ENCODE measurements at regions not wholly inside any gene's neighbourhood (a gene's known extent, or its start where the extent isn't known, plus 50 kb on each side); places are given as distances from the start of the nearest gene placed in this dataset.

DNA sequence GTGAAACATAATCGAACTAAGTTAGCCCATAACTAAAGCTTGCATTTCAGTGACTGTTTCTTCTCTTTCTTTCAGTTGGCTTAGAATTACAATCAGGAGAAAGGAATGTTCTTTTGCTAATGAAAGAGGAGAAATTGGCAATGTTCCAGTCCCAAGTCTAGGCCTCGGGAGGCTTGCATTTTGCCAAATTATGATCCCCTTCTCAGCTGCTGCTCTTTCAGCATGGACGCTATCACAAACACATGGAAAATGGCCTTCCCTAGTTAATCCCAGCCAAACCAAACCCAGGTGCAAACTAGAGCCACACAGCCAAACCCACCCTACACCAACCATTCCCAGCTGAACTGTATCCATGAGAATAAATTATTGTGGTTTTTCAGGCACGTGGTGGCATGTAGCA is 605.2 kb upstream of the LRRTM4 start:
- no peak overlapping the region for H3K27ac Mint-ChIP-seq (ENCODE audit: unreplicated experiment)

DNA sequence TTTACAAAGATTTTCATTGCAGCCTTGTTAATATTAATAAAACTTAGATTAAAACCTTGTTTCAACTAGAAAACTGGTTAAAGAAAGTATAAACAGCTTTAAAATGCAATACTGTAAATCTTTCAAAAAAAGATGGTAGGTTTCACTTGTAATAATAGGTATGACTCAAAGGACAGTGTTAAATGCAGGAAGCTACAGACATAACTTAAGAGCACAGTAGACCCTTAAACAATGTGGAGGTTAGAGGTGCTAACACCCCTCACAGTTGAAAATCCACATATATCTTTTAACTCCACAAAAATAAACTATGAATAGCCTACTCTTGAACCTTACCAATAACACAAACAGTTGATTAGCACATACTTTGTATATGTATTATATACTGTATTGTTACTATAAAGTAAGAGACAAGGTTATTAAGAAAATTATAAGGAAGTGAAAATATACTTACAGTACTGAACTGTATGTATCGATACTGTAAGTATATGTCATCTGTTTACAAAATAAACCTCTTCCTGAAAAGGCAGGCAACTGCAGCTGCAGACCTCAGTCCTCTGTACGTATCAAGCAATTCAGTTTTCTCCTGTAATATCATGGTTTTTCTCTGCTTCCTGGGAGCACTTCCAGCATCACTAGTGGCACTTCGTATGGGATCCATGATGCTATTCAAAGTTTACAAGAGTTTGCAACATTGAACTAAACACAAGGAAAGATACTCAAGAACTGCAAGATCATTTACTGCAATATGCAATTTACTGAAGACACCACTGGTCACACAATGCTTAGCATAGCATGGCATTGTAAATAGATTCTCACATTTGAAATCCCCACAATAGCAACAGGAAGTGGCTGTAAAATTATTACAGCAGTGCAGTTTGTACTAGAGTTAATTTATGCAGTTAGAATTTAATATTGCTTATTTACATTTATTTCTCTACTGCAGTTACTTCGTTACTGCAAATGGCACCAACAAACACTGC is 610.5 kb upstream of the LRRTM4 start:
- H3K27me3 Mint-ChIP-seq (ENCODE audit: unreplicated experiment) = no peaks in the 10 kb centered on the region
- no peaks in the 10 kb centered on the region for H3K9me3 Mint-ChIP-seq (ENCODE audit: unreplicated experiment)
- no peaks in the 10 kb centered on the region for H3K36me3 Mint-ChIP-seq (ENCODE audit: unreplicated experiment)
- H3K27ac Mint-ChIP-seq (ENCODE audit: unreplicated experiment) = no peak overlapping the region
- DNase-seq (ENCODE audit: extremely low spot score, unreplicated experiment) = no peak
- TF ChIP-seq, protein P1, sequence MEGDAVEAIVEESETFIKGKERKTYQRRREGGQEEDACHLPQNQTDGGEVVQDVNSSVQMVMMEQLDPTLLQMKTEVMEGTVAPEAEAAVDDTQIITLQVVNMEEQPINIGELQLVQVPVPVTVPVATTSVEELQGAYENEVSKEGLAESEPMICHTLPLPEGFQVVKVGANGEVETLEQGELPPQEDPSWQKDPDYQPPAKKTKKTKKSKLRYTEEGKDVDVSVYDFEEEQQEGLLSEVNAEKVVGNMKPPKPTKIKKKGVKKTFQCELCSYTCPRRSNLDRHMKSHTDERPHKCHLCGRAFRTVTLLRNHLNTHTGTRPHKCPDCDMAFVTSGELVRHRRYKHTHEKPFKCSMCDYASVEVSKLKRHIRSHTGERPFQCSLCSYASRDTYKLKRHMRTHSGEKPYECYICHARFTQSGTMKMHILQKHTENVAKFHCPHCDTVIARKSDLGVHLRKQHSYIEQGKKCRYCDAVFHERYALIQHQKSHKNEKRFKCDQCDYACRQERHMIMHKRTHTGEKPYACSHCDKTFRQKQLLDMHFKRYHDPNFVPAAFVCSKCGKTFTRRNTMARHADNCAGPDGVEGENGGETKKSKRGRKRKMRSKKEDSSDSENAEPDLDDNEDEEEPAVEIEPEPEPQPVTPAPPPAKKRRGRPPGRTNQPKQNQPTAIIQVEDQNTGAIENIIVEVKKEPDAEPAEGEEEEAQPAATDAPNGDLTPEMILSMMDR (IDR thresholded peaks at IDR 0.05) = no peak
- H3K4me1 Mint-ChIP-seq (ENCODE audit: unreplicated experiment) = no peaks in the 10 kb centered on the region
- no peak overlapping the region for H3K4me3 Mint-ChIP-seq (ENCODE audit: unreplicated experiment)

More for the DNA sequence above, 605.2 kb upstream of the LRRTM4 start:
- H3K4me3 Mint-ChIP-seq (ENCODE audit: unreplicated experiment) = no peak overlapping the region
- H3K9me3 Mint-ChIP-seq (ENCODE audit: unreplicated experiment) = peaks cover 9% of the 10 kb centered on the region
- no peaks in the 10 kb centered on the region for H3K4me1 Mint-ChIP-seq (ENCODE audit: unreplicated experiment)
- TF ChIP-seq, protein P1 (IDR thresholded peaks at IDR 0.05) = no peak
- DNase-seq (ENCODE audit: extremely low spot score, unreplicated experiment) = no peak
- no peaks in the 10 kb centered on the region for H3K36me3 Mint-ChIP-seq (ENCODE audit: unreplicated experiment)
- no peaks in the 10 kb centered on the region for H3K27me3 Mint-ChIP-seq (ENCODE audit: unreplicated experiment)

DNA sequence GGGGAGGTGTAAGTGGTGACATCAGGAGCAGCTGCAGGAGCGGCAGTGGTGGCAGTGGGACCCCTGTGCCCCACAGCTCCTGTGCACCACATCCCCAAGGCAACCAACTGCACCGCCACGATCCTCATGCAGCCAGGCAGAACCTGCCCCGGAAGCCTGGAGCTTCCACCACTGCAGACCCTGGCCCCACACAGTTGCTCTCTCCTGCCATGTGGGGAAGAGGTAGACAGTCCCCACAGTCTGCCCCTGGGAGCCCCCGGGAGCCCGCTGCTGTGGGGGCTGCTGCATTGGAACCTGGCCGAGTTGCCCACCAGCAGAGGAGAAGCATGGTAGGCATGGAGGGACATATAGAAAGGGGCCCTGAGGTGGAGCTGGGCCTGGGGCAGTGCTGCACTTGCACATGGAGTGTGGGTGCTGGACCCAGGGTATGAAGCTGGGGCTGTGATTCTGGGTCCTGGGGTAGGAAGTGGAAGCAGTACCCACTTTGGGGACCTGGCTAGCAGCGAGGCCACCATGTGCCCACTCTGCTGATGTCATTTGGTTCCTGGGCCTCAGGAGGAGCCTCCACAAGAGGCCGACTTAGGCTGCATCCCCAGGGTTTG is 623.3 kb upstream of the LRRTM4 start:
- Mint-ChIP-seq H3K4me3 (ENCODE audit: unreplicated experiment) (no peak overlapping the region), H3K4me1 (ENCODE audit: unreplicated experiment) (no peaks in the 10 kb centered on the region), H3K27me3 (ENCODE audit: unreplicated experiment) (no peaks in the 10 kb centered on the region), H3K36me3 (ENCODE audit: unreplicated experiment) (no peaks in the 10 kb centered on the region), H3K9me3 (ENCODE audit: unreplicated experiment) (no peaks in the 10 kb centered on the region), H3K27ac (ENCODE audit: unreplicated experiment) (no peak overlapping the region)
- TF ChIP-seq, protein P1 (IDR thresholded peaks at IDR 0.05) = no peak
- peak; percentile 82 for DNase-seq (ENCODE audit: extremely low spot score, unreplicated experiment)

DNA sequence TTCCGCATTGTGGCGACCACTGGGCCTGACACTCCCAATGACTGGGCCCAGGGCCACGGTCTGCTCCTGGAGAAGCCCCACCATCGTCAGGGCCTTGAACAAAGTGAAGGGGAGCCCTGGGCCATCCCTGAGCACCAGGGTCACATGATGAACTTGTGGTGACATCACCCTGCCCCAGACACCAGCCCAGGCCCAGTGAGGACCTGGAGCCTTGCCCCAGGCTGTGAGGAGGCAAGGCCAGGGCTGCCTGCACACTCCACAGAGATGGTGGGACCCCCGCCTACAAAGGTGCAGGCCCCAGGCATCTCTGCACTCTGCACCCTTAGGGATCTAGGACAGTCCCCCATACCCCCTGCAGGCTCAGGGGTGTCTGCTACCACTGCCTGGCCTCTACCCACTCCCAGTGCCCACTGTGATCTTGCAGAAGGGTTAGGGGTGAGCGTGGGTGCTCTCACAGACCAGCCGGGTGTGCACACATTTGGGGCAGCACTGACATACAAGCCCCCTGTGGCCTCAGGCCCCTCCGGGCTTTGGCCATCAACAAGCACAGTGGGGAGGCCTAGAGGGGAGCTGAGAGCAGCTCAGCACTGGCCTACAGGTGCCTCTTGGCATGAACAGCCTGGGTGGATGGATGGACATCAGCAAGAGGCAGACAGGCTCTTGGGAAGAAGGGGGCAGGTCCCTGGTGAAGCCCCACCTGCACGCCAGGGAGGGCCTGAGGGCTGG is 624.0 kb upstream of the LRRTM4 start:
- H3K4me3 Mint-ChIP-seq (ENCODE audit: unreplicated experiment) = no peak overlapping the region
- TF ChIP-seq, protein P1 (IDR thresholded peaks at IDR 0.05) = no peak

More for the DNA sequence above, 624.0 kb upstream of the LRRTM4 start:
- H3K9me3 Mint-ChIP-seq (ENCODE audit: unreplicated experiment) = no peaks in the 10 kb centered on the region
- no peak overlapping the region for H3K27ac Mint-ChIP-seq (ENCODE audit: unreplicated experiment)
- no peaks in the 10 kb centered on the region for H3K4me1 Mint-ChIP-seq (ENCODE audit: unreplicated experiment)
- no peaks in the 10 kb centered on the region for H3K27me3 Mint-ChIP-seq (ENCODE audit: unreplicated experiment)
- DNase-seq (ENCODE audit: extremely low spot score, unreplicated experiment) = peak; percentile 81
- no peaks in the 10 kb centered on the region for H3K36me3 Mint-ChIP-seq (ENCODE audit: unreplicated experiment)
